ENCODE measurements at regions not wholly inside any gene's neighbourhood (a gene's known extent, or its start where the extent isn't known, plus 50 kb on each side); places are given as distances from the start of the nearest gene placed in this dataset.
A peak's percentile ranks its signal among the peaks of the same experiment; 100 is the strongest.

DNA sequence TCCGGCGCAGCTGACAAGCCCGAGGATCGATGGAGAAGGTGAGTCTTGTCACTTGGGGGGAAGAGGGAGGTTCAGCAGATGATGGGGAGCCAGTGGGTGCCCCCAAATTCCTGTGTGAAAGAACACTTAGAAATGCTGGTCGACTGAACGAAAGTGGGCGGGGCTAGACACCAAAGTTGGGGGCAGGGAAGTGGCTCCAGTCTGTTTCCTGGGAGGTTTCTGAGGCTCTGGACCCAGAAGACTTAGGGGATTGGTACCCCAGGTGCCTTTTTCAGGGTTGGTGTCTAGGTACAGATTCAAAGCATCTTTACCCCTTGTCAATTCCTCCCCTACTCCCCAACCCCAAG lies 278.6 kb downstream of the ZSWIM6 start:
- Histone ChIP-seq H3K9me3 (no peaks in the 10 kb centered on the region), H3K27ac (no peak overlapping the region), H3K4me1 (peaks cover 4 to 14% of the 10 kb centered on the region in 2 donors), H3K27me3 (no peaks in the 10 kb centered on the region), H3K4me3 (replicated peaks in 1 of 3) (no peak overlapping the region), H3K36me3 (no peaks in the 10 kb centered on the region)
- 83 to 90% methylated on average over 7 of the region's 7 CpGs for WGBS, 2 donors
- no peak for TF ChIP-seq POLR2A (IDR thresholded peaks at IDR 0.05)
- TF ChIP-seq, protein P1, sequence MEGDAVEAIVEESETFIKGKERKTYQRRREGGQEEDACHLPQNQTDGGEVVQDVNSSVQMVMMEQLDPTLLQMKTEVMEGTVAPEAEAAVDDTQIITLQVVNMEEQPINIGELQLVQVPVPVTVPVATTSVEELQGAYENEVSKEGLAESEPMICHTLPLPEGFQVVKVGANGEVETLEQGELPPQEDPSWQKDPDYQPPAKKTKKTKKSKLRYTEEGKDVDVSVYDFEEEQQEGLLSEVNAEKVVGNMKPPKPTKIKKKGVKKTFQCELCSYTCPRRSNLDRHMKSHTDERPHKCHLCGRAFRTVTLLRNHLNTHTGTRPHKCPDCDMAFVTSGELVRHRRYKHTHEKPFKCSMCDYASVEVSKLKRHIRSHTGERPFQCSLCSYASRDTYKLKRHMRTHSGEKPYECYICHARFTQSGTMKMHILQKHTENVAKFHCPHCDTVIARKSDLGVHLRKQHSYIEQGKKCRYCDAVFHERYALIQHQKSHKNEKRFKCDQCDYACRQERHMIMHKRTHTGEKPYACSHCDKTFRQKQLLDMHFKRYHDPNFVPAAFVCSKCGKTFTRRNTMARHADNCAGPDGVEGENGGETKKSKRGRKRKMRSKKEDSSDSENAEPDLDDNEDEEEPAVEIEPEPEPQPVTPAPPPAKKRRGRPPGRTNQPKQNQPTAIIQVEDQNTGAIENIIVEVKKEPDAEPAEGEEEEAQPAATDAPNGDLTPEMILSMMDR (IDR thresholded peaks at IDR 0.05), result no peak
- DNase-seq, result no peak
- intact Hi-C loops (cut with DNase I), result no loop called here

DNA sequence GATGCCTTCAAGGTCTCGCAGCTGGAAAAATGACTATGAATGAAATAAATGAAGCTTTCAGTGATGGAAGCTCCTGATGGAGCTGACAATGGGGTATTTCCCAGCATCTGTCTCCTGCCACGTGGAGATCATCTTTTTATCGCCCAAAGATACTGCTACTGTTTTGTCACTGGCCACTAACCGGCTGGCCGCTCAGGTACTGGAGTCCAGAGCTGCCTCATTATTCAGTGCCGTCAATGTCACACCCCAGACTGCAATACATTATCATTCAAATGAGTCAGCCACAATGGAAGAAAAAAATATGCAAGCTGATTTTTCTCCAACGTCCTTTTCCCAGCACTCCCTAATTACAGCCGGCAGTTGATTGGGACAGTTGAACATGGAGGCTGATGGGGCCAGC lies 280.4 kb downstream of the ZSWIM6 start:
- H3K27me3 ChIP-seq, result no peaks in the 10 kb centered on the region
- no peaks in the 10 kb centered on the region for H3K9me3 ChIP-seq
- no peak for TF ChIP-seq POLR2A (IDR thresholded peaks at IDR 0.05)
- TF ChIP-seq, protein P1 (IDR thresholded peaks at IDR 0.05), result no peak
- H3K36me3 ChIP-seq, result no peaks in the 10 kb centered on the region
- DNase-seq, result no peak
- no peak overlapping the region for H3K27ac ChIP-seq
- H3K4me3 ChIP-seq (replicated peaks in 1 of 3), result no peak overlapping the region
- WGBS, 2 donors, result 71 to 82% methylated on average over 8 of the region's 8 CpGs
- intact Hi-C loops (cut with DNase I), result no loop called here
- H3K4me1 ChIP-seq, result peaks cover 4 to 14% of the 10 kb centered on the region in 2 donors

DNA sequence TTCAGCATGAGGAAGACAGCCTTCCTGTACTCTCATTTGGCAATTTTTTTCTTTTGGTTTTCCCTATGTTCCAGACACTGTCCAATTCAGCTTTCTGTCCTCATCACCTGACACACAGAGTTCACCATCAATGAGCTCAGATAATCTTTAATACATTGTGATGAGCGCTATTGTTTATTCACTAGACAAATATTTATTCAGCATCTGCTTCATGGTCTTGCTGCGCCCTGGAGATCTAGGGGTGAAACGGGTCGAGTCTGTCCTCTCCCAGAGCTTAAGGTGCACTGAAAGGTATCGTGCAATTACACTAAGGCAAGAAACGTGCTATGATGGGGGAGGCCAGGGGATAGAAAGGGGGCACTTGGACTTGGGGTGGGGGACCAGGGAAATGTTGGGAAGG lies 281.6 kb downstream of the ZSWIM6 start:
- DNase-seq, result no peak
- H3K9me3 ChIP-seq, result no peaks in the 10 kb centered on the region
- H3K4me1 ChIP-seq, result peaks cover 4 to 14% of the 10 kb centered on the region in 2 donors
- intact Hi-C loops (cut with DNase I), result no loop called here
- TF ChIP-seq, protein P1 (IDR thresholded peaks at IDR 0.05), result no peak
- no peak for TF ChIP-seq POLR2A (IDR thresholded peaks at IDR 0.05)
- H3K27me3 ChIP-seq, result no peaks in the 10 kb centered on the region
- H3K27ac ChIP-seq, result no peak overlapping the region
- H3K4me3 ChIP-seq (replicated peaks in 1 of 3), result no peak overlapping the region
- 93% methylated on average over 6 of the region's 6 CpGs for WGBS, 2 donors
- no peaks in the 10 kb centered on the region for H3K36me3 ChIP-seq

DNA sequence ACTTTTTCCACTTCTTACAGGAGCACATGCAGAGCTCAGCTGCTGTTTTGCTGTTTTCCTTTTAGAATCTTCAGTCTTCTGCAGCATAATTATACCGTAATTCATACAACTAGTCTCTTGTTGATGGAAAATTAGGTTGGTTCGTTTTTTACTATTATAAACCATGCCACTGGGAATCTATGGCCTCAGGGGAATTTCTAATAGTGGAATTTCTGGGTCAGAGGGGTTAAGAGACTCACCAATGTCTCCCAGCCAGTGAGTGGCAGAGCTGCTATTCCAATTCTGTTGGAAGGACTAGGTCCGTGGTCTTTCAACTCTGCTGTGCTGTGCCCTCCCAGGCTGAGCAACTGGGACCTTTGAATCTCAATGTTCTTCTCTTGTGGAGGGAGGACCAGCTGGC lies 282.5 kb downstream of the ZSWIM6 start:
- H3K27me3 ChIP-seq, result no peaks in the 10 kb centered on the region
- intact Hi-C loops (cut with DNase I), result no loop called here
- no peak for DNase-seq
- H3K36me3 ChIP-seq, result no peaks in the 10 kb centered on the region
- no peak for TF ChIP-seq POLR2A (IDR thresholded peaks at IDR 0.05)
- TF ChIP-seq, protein P1 (IDR thresholded peaks at IDR 0.05), result no peak
- H3K9me3 ChIP-seq, result no peaks in the 10 kb centered on the region
- 79 to 83% methylated on average over 3 of the region's 3 CpGs for WGBS, 2 donors
- no peak overlapping the region for H3K4me3 ChIP-seq (replicated peaks in 1 of 3)
- peaks cover 3 to 11% of the 10 kb centered on the region in 2 donors for H3K4me1 ChIP-seq
- no peak overlapping the region for H3K27ac ChIP-seq

DNA sequence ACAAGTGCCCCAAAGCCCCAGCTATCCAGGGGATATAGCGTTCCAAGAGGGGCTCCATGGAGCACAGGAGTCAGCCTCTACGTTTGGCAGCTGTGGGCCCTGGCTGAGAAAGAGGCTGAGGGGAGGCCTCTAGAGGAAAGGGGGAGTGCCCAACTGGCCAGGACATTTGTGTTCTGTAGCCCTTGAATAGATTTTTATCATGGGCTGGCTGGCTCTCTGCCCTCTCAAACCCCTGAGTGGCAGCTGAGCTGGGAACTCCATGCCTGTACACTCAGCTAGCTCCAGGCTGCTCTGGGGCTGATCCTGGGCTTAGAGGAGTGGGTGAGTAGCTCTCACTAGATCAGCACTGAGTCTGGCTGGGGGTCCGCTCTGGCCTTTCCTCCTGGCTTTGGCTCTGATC lies 285.0 kb downstream of the ZSWIM6 start:
- Histone ChIP-seq H3K4me3 (replicated peaks in 1 of 3) (no peak overlapping the region), H3K9me3 (no peaks in the 10 kb centered on the region), H3K27me3 (no peaks in the 10 kb centered on the region), H3K4me1 (peaks cover 12 to 19% of the 10 kb centered on the region in 2 donors), H3K36me3 (no peaks in the 10 kb centered on the region), H3K27ac (no peak overlapping the region)
- no peak for TF ChIP-seq POLR2A (IDR thresholded peaks at IDR 0.05)
- TF ChIP-seq, protein P1 (IDR thresholded peaks at IDR 0.05), result no peak
- DNase-seq, result peak in 1 of 2 donors; percentile 27
- intact Hi-C loops (cut with DNase I), result no loop called here
- 78 to 92% methylated on average over 3 of the region's 3 CpGs for WGBS, 2 donors
